Activated naive CD8-positive, alpha-beta T cell treated with anti-CD3 and anti-CD28 coated beads, Interleukin-2, amount 50 U/mL, for 24 hours (primary cell): ENCODE measurements at regions not wholly inside any gene's neighbourhood (a gene's known extent, or its start where the extent isn't known, plus 50 kb on each side); places are given as distances from the start of the nearest gene placed in this dataset.

Experiments used
- ATAC-seq: fragments of 150-1000 bp; cut with Tn5 transposase; one replicate; pipeline ENCODE4 v1.10.0; 2021
- DNase-seq: peaks from one replicate; pipeline ENCODE4 v3.0.0; 2021
- H3K27ac Mint-ChIP-seq: one replicate; pipeline ENCODE4 v1.8.0; 2021; ENCODE audit warnings: mild to moderate bottlenecking, mixed read lengths
- H3K27me3 Mint-ChIP-seq: one replicate; pipeline ENCODE4 v1.8.0; 2021; ENCODE audit warnings: mixed read lengths
- H3K36me3 Mint-ChIP-seq: one replicate; pipeline ENCODE4 v1.8.0; 2021; ENCODE audit warnings: low read depth, mixed read lengths
- H3K4me1 Mint-ChIP-seq: one replicate; pipeline ENCODE4 v1.8.0; 2021; ENCODE audit warnings: mixed read lengths
- H3K4me3 Mint-ChIP-seq: one replicate; pipeline ENCODE4 v1.8.0; 2021; ENCODE audit warnings: mild to moderate bottlenecking, moderate library complexity, mixed read lengths
- H3K9me3 Mint-ChIP-seq: one replicate; pipeline ENCODE4 v1.8.0; 2021; ENCODE audit warnings: mixed read lengths

GRCh38 chr4:143016171-143016570, 168.5 kb upstream of the USP38 start:
- no peak overlapping the region for H3K4me3 Mint-ChIP-seq
- ATAC-seq: no peak
- no peak for DNase-seq
- no peaks in the 10 kb centered on the region for H3K36me3 Mint-ChIP-seq
- H3K4me1 Mint-ChIP-seq: no peaks in the 10 kb centered on the region
- H3K27me3 Mint-ChIP-seq: no peaks in the 10 kb centered on the region
- H3K27ac Mint-ChIP-seq: no peak overlapping the region
- no peaks in the 10 kb centered on the region for H3K9me3 Mint-ChIP-seq

- Mint-ChIP-seq H3K4me1 (no peaks in the 10 kb centered on the region), H3K36me3 (no peaks in the 10 kb centered on the region), H3K9me3 (no peaks in the 10 kb centered on the region), H3K27ac (no peak overlapping the region), H3K4me3 (no peak overlapping the region), H3K27me3 (no peaks in the 10 kb centered on the region)
- ATAC-seq: no peak
- no peak for DNase-seq
Observed at GRCh38 chr4:143017210-143017609, 167.5 kb upstream of the USP38 start.

- Mint-ChIP-seq H3K36me3 (no peaks in the 10 kb centered on the region), H3K4me3 (no peak overlapping the region), H3K27me3 (no peaks in the 10 kb centered on the region), H3K4me1 (no peaks in the 10 kb centered on the region), H3K9me3 (no peaks in the 10 kb centered on the region), H3K27ac (no peak overlapping the region)
- ATAC-seq: no peak
- DNase-seq: no peak
Observed at GRCh38 chr4:143019351-143019750, 165.4 kb upstream of the USP38 start.

- H3K27ac Mint-ChIP-seq: no peak overlapping the region
- H3K36me3 Mint-ChIP-seq: no peaks in the 10 kb centered on the region
- ATAC-seq: no peak
- DNase-seq: no peak
- H3K9me3 Mint-ChIP-seq: no peaks in the 10 kb centered on the region
- H3K4me3 Mint-ChIP-seq: no peak overlapping the region
- no peaks in the 10 kb centered on the region for H3K4me1 Mint-ChIP-seq
- peaks cover 2% of the 10 kb centered on the region for H3K27me3 Mint-ChIP-seq
Observed at GRCh38 chr4:143021384-143021783, 163.3 kb upstream of the USP38 start.

- H3K4me3 Mint-ChIP-seq: no peak overlapping the region
Observed at GRCh38 chr4:143023239-143023918, 161.3 kb upstream of the USP38 start.

GRCh38 chr4:143025081-143025704, 159.5 kb upstream of the USP38 start:
- H3K27me3 Mint-ChIP-seq: peaks cover 2% of the 10 kb centered on the region
- DNase-seq: no peak
- peaks cover 15% of the 10 kb centered on the region for H3K9me3 Mint-ChIP-seq
- H3K4me1 Mint-ChIP-seq: no peaks in the 10 kb centered on the region
- H3K27ac Mint-ChIP-seq: no peak overlapping the region
- no peaks in the 10 kb centered on the region for H3K36me3 Mint-ChIP-seq
- no peak for ATAC-seq
- H3K4me3 Mint-ChIP-seq: no peak overlapping the region

More at GRCh38 chr4:143023239-143023918, 161.3 kb upstream of the USP38 start:
- ATAC-seq (no peak), DNase-seq (no peak)
- H3K27ac Mint-ChIP-seq: no peak overlapping the region
- no peaks in the 10 kb centered on the region for H3K9me3 Mint-ChIP-seq
- no peaks in the 10 kb centered on the region for H3K4me1 Mint-ChIP-seq
- H3K27me3 Mint-ChIP-seq: peaks cover 2% of the 10 kb centered on the region
- H3K36me3 Mint-ChIP-seq: no peaks in the 10 kb centered on the region

GRCh38 chr4:143026459-143027170, 158.1 kb upstream of the USP38 start:
- Mint-ChIP-seq H3K36me3 (no peaks in the 10 kb centered on the region), H3K9me3 (peaks cover 19% of the 10 kb centered on the region), H3K27me3 (peaks cover 5% of the 10 kb centered on the region), H3K4me3 (no peak overlapping the region), H3K27ac (no peak overlapping the region), H3K4me1 (no peaks in the 10 kb centered on the region)
- DNase-seq (no peak), ATAC-seq (peak; percentile 20)

GRCh38 chr4:143035661-143036060, 149.1 kb upstream of the USP38 start:
- no peak overlapping the region for H3K27ac Mint-ChIP-seq
- no peak for ATAC-seq

GRCh38 chr4:143036443-143036842, 148.3 kb upstream of the USP38 start:
- no peak overlapping the region for H3K4me3 Mint-ChIP-seq
- no peaks in the 10 kb centered on the region for H3K9me3 Mint-ChIP-seq
- DNase-seq (no peak), ATAC-seq (no peak)
- no peaks in the 10 kb centered on the region for H3K4me1 Mint-ChIP-seq
- H3K27ac Mint-ChIP-seq: no peak overlapping the region
- H3K27me3 Mint-ChIP-seq: no peaks in the 10 kb centered on the region
- no peaks in the 10 kb centered on the region for H3K36me3 Mint-ChIP-seq

More at GRCh38 chr4:143035661-143036060, 149.1 kb upstream of the USP38 start:
- Mint-ChIP-seq H3K9me3 (no peaks in the 10 kb centered on the region), H3K4me1 (no peaks in the 10 kb centered on the region), H3K27me3 (no peaks in the 10 kb centered on the region), H3K4me3 (no peak overlapping the region), H3K36me3 (no peaks in the 10 kb centered on the region)
- DNase-seq: no peak

GRCh38 chr4:143046454-143046853, 138.3 kb upstream of the USP38 start:
- no peak for ATAC-seq
- no peak for DNase-seq
- no peak overlapping the region for H3K4me3 Mint-ChIP-seq

GRCh38 chr4:143046906-143047305, 137.8 kb upstream of the USP38 start:
- Mint-ChIP-seq H3K4me3 (no peak overlapping the region), H3K36me3 (no peaks in the 10 kb centered on the region), H3K4me1 (no peaks in the 10 kb centered on the region), H3K27me3 (no peaks in the 10 kb centered on the region), H3K9me3 (no peaks in the 10 kb centered on the region), H3K27ac (no peak overlapping the region)
- DNase-seq (no peak), ATAC-seq (no peak)

More at GRCh38 chr4:143046454-143046853, 138.3 kb upstream of the USP38 start:
- Mint-ChIP-seq H3K4me1 (no peaks in the 10 kb centered on the region), H3K9me3 (no peaks in the 10 kb centered on the region), H3K27ac (no peak overlapping the region), H3K27me3 (no peaks in the 10 kb centered on the region), H3K36me3 (no peaks in the 10 kb centered on the region)

GRCh38 chr4:143054971-143055370, 129.7 kb upstream of the USP38 start:
- ATAC-seq (no peak), DNase-seq (no peak)
- no peak overlapping the region for H3K4me3 Mint-ChIP-seq
- no peaks in the 10 kb centered on the region for H3K9me3 Mint-ChIP-seq
- no peak overlapping the region for H3K27ac Mint-ChIP-seq
- peaks cover 4% of the 10 kb centered on the region for H3K27me3 Mint-ChIP-seq
- no peaks in the 10 kb centered on the region for H3K4me1 Mint-ChIP-seq
- H3K36me3 Mint-ChIP-seq: no peaks in the 10 kb centered on the region

GRCh38 chr4:143055997-143056396, 128.7 kb upstream of the USP38 start:
- DNase-seq: no peak
- Mint-ChIP-seq H3K4me3 (no peak overlapping the region), H3K36me3 (no peaks in the 10 kb centered on the region), H3K4me1 (no peaks in the 10 kb centered on the region), H3K27me3 (peaks cover 4% of the 10 kb centered on the region), H3K27ac (no peak overlapping the region), H3K9me3 (no peaks in the 10 kb centered on the region)
- no peak for ATAC-seq

- Mint-ChIP-seq H3K27me3 (no peaks in the 10 kb centered on the region), H3K4me1 (no peaks in the 10 kb centered on the region), H3K27ac (no peak overlapping the region), H3K4me3 (no peak overlapping the region), H3K9me3 (peaks cover 22% of the 10 kb centered on the region), H3K36me3 (no peaks in the 10 kb centered on the region)
- DNase-seq (no peak), ATAC-seq (no peak)
Observed at GRCh38 chr4:143071351-143071750, 113.4 kb upstream of the USP38 start.

GRCh38 chr4:143076723-143077122, 108.0 kb upstream of the USP38 start:
- ATAC-seq: no peak
- no peak overlapping the region for H3K4me3 Mint-ChIP-seq

More at GRCh38 chr4:143076723-143077122, 108.0 kb upstream of the USP38 start:
- H3K36me3 Mint-ChIP-seq: no peaks in the 10 kb centered on the region
- H3K27me3 Mint-ChIP-seq: peaks cover 2% of the 10 kb centered on the region
- no peaks in the 10 kb centered on the region for H3K9me3 Mint-ChIP-seq
- DNase-seq: no peak
- no peak overlapping the region for H3K27ac Mint-ChIP-seq
- no peaks in the 10 kb centered on the region for H3K4me1 Mint-ChIP-seq
